HEK293 (cell line): ENCODE measurements at regions not wholly inside any gene's neighbourhood (a gene's known extent, or its start where the extent isn't known, plus 50 kb on each side); places are given as distances from the start of the nearest gene placed in this dataset.

Experiments
- CTCF ChIA-PET: fragments of 350-600 bp; formaldehyde crosslinking; extraction: SDS; loops from one replicate; lab custom pipeline; 2021; ENCODE audit warnings: antibody characterized with exemption; lab: Yijun Ruan, JAX
- POLR2A ChIA-PET: fragments of 300-600 bp; formaldehyde crosslinking; extraction: SDS; loops from one replicate; lab custom pipeline; 2020; ENCODE audit warnings: antibody characterized with exemption, inconsistent platforms; lab: Yijun Ruan, JAX
- H3K27ac ChIP-seq: fragments of 200-500 bp; sonication (Bioruptor generic); 2 replicates; pipeline ENCODE4 v1.5.1; 2014; ENCODE audit warnings: low read depth, low read length, control low read depth, inconsistent platforms; ENCODE audit errors: extremely low read depth
- H3K36me3 ChIP-seq, 2 experiments: fragments of 200-500 bp in 1 of 2; sonication (Bioruptor generic) in 1 of 2; 1 replicate in 1 of 2; 2 replicates in 1 of 2; pipeline ENCODE4 v1.5.1; 2014 to 2017; ENCODE audit warnings: inconsistent platforms in 2 of 2, low read length in 2 of 2; ENCODE audit not compliant: control insufficient read depth in 2 of 2, insufficient read depth in 1 of 2
- H3K4me1 ChIP-seq: fragments of 200-500 bp; sonication (Bioruptor generic); 2 replicates; pipeline ENCODE4 v1.5.1; 2014; ENCODE audit warnings: mild to moderate bottlenecking, low read length, inconsistent platforms; ENCODE audit not compliant: control insufficient read depth, insufficient read depth
- H3K4me3 ChIP-seq: 2 replicates; pipeline ENCODE4 v1.5.1; 2011; ENCODE audit warnings: low read depth, mild to moderate bottlenecking, control low read depth, low read length, moderate library complexity
- H3K9me3 ChIP-seq: fragments of 200-500 bp; sonication (Bioruptor generic); 2 replicates; pipeline ENCODE4 v1.5.1; 2014; ENCODE audit warnings: low read depth, low read length, inconsistent platforms; ENCODE audit not compliant: control insufficient read depth, insufficient read depth
- BCL11B ChIP-seq: fragments of 450-650 bp; formaldehyde crosslinking; IDR thresholded peaks from 2 replicates; pipeline ENCODE4 v1.5.1; 2016; ENCODE audit warnings: low read depth, missing biosample characterization, missing genetic modification characterization
- OSR2 ChIP-seq: fragments of 450-650 bp; formaldehyde crosslinking; IDR thresholded peaks from 2 replicates; pipeline ENCODE4 v1.5.1; 2016; ENCODE audit warnings: missing biosample characterization, missing genetic modification characterization
- PRDM10 ChIP-seq: fragments of 450-650 bp; formaldehyde crosslinking; IDR thresholded peaks from 2 replicates; pipeline ENCODE4 v1.5.1; 2016; ENCODE audit warnings: missing biosample characterization, missing genetic modification characterization
- PRDM6 ChIP-seq: fragments of 450-650 bp; formaldehyde crosslinking; IDR thresholded peaks from 2 replicates; pipeline ENCODE4 v1.5.1; 2017; ENCODE audit warnings: missing biosample characterization, missing genetic modification characterization
- RBAK ChIP-seq: fragments of 450-650 bp; formaldehyde crosslinking; IDR thresholded peaks from 2 replicates; pipeline ENCODE4 v1.5.1; 2016; ENCODE audit warnings: missing biosample characterization, missing genetic modification characterization
- REPIN1 ChIP-seq: fragments of 450-650 bp; formaldehyde crosslinking; IDR thresholded peaks from 2 replicates; pipeline ENCODE4 v1.5.1; 2017; ENCODE audit warnings: missing biosample characterization, missing genetic modification characterization, low read depth
- SCRT2 ChIP-seq: fragments of 450-650 bp; formaldehyde crosslinking; IDR thresholded peaks from 2 replicates; pipeline ENCODE4 v1.5.1; 2016; ENCODE audit warnings: missing biosample characterization, missing genetic modification characterization
- ZEB2 ChIP-seq: fragments of 450-650 bp; formaldehyde crosslinking; IDR thresholded peaks from 2 replicates; pipeline ENCODE4 v1.5.1; 2016; ENCODE audit warnings: missing biosample characterization, missing genetic modification characterization
- ZNF148 ChIP-seq: fragments of 450-650 bp; formaldehyde crosslinking; IDR thresholded peaks from 2 replicates; pipeline ENCODE4 v1.5.0; 2017; ENCODE audit warnings: missing biosample characterization, missing genetic modification characterization, borderline replicate concordance
- ZNF16 ChIP-seq: fragments of 450-650 bp; formaldehyde crosslinking; IDR thresholded peaks from 2 replicates; pipeline ENCODE4 v1.5.1; 2016; ENCODE audit warnings: low read depth, missing biosample characterization, missing genetic modification characterization
- ZNF175 ChIP-seq: fragments of 450-650 bp; formaldehyde crosslinking; IDR thresholded peaks from 2 replicates; pipeline ENCODE4 v1.5.1; 2016; ENCODE audit warnings: missing biosample characterization, missing genetic modification characterization
- ZNF24 ChIP-seq: fragments of 450-650 bp; formaldehyde crosslinking; IDR thresholded peaks from 2 replicates; pipeline ENCODE4 v1.5.1; 2016; ENCODE audit warnings: missing biosample characterization, missing genetic modification characterization
- ZNF274 ChIP-seq, 2 experiments: fragments of 200-500 bp in 1 of 2; fragments of 450-650 bp in 1 of 2; sonication (Bioruptor generic) in 1 of 2; formaldehyde crosslinking in 1 of 2; IDR thresholded peaks; 2 replicates each; pipeline versions ENCODE4 v1.5.1 to v1.6.1; 2014 to 2016; ENCODE audit warnings: borderline replicate concordance in 1 of 2, inconsistent platforms in 1 of 2, low read length in 1 of 2, missing biosample characterization in 1 of 2, missing genetic modification characterization in 1 of 2
- ZNF324 ChIP-seq: fragments of 450-650 bp; formaldehyde crosslinking; IDR thresholded peaks from 2 replicates; pipeline ENCODE4 v1.5.1; 2016; ENCODE audit warnings: missing biosample characterization, missing genetic modification characterization
- ZNF362 ChIP-seq: fragments of 450-650 bp; formaldehyde crosslinking; IDR thresholded peaks from 2 replicates; pipeline ENCODE4 v1.5.1; 2016; ENCODE audit warnings: missing biosample characterization, missing genetic modification characterization
- ZNF488 ChIP-seq: fragments of 450-650 bp; formaldehyde crosslinking; IDR thresholded peaks from 2 replicates; pipeline ENCODE4 v1.5.1; 2016; ENCODE audit warnings: missing biosample characterization, missing genetic modification characterization
- ZNF513 ChIP-seq: fragments of 450-650 bp; IDR thresholded peaks from 2 replicates; pipeline ENCODE4 v1.5.1; 2018; ENCODE audit warnings: missing biosample characterization, missing genetic modification characterization
- ZNF600 ChIP-seq: fragments of 450-650 bp; formaldehyde crosslinking; IDR thresholded peaks from 2 replicates; pipeline ENCODE4 v1.5.1; 2016; ENCODE audit warnings: missing biosample characterization, missing genetic modification characterization
- ZNF623 ChIP-seq: fragments of 450-650 bp; formaldehyde crosslinking; IDR thresholded peaks from 2 replicates; pipeline ENCODE4 v1.5.1; 2016; ENCODE audit warnings: missing biosample characterization, missing genetic modification characterization
- ZNF645 ChIP-seq: fragments of 450-650 bp; formaldehyde crosslinking; IDR thresholded peaks from 2 replicates; pipeline ENCODE4; 2016; ENCODE audit warnings: missing biosample characterization, missing genetic modification characterization
- ZNF701 ChIP-seq: fragments of 450-650 bp; formaldehyde crosslinking; IDR thresholded peaks from 2 replicates; pipeline ENCODE4 v1.5.1; 2016; ENCODE audit warnings: missing biosample characterization, missing genetic modification characterization
- ZNF837 ChIP-seq: fragments of 450-650 bp; formaldehyde crosslinking; IDR thresholded peaks from 2 replicates; pipeline ENCODE4 v1.5.1; 2016; ENCODE audit warnings: missing biosample characterization, missing genetic modification characterization

GRCh38 chr12:108440736-108441135 is 74.3 kb upstream of the FICD start:
- H3K27ac ChIP-seq: no peak overlapping the region
- no peaks in the 10 kb centered on the region for H3K36me3 ChIP-seq
- no peak overlapping the region for H3K4me3 ChIP-seq
- H3K9me3 ChIP-seq: no peaks in the 10 kb centered on the region
- no peak for TF ChIP-seq PRDM6 (tag by site-specific recombination)
- no peak for TF ChIP-seq RBAK (tag by site-specific recombination)
- no peak for TF ChIP-seq OSR2
- no peak for TF ChIP-seq SCRT2 (tag by site-specific recombination)
- no peak for TF ChIP-seq ZNF513 (tag by site-specific recombination)
- TF ChIP-seq PRDM10: no peak
- TF ChIP-seq ZNF600 (tag by site-specific recombination): no peak
- TF ChIP-seq REPIN1 (tag by site-specific recombination): no peak
- no peak for TF ChIP-seq ZEB2 (tag by site-specific recombination)
- no peak for TF ChIP-seq ZNF645 (tag by site-specific recombination)
- TF ChIP-seq ZNF488 (tag by site-specific recombination): no peak
- TF ChIP-seq, all 188 proteins: peak for 0
- ChIA-PET CTCF (no interaction called here), POLR2A (no interaction called here)
- no peaks in the 10 kb centered on the region for H3K4me1 ChIP-seq

GRCh38 chr12:108438667-108439066 is 76.4 kb upstream of the FICD start:
- no peak overlapping the region for H3K27ac ChIP-seq
- POLR2A ChIA-PET: interaction anchor here (1.0 kb wide), 1 partner anchor 30 kb away, joined by 3 read pairs; no protein-coding TSS in a partner anchor
- no peaks in the 10 kb centered on the region for H3K36me3 ChIP-seq
- CTCF ChIA-PET: no interaction called here
- no peak overlapping the region for H3K4me3 ChIP-seq
- no peaks in the 10 kb centered on the region for H3K9me3 ChIP-seq
- H3K4me1 ChIP-seq: no peaks in the 10 kb centered on the region
- TF ChIP-seq ZNF324 (tag by site-specific recombination): no peak
- TF ChIP-seq ZNF623 (tag by site-specific recombination): no peak
- TF ChIP-seq ZNF175: no peak
- no peak for TF ChIP-seq ZNF362 (tag by site-specific recombination)
- TF ChIP-seq ZNF274 (IDR thresholded peaks at IDR 0.05; ENCODE audit: low read length): no peak
- TF ChIP-seq ZNF274 (tag by site-specific recombination; IDR thresholded peaks at IDR 0.05; ENCODE audit: borderline replicate concordance): no peak
- TF ChIP-seq ZNF837: no peak
- TF ChIP-seq BCL11B (tag by site-specific recombination): no peak
- TF ChIP-seq ZNF148 (tag by site-specific recombination): no peak
- no peak for TF ChIP-seq REPIN1 (tag by site-specific recombination)
- no peak for TF ChIP-seq ZNF16 (tag by site-specific recombination)
- TF ChIP-seq ZNF701 (tag by site-specific recombination): no peak
- no peak for TF ChIP-seq ZNF24 (tag by site-specific recombination)
